ENCODE measurements at regions not wholly inside any gene's neighbourhood (a gene's known extent, or its start where the extent isn't known, plus 50 kb on each side); places are given as distances from the start of the nearest gene placed in this dataset.

- Mint-ChIP-seq H3K27me3 (ENCODE audit: insufficient read depth) (peaks cover under 1% of the 10 kb centered on the region), H3K4me3 (no peak overlapping the region), H3K4me1 (no peaks in the 10 kb centered on the region), H3K36me3 (ENCODE audit: low read depth) (no peaks in the 10 kb centered on the region), H3K27ac (no peak overlapping the region), H3K9me3 (peaks cover 20% of the 10 kb centered on the region)
- no peak overlapping the region for H3K4me3 ChIP-seq (ENCODE audit: low read length)
- H3K9me3 ChIP-seq (ENCODE audit: control insufficient read depth, low read length), result peaks cover 31% of the 10 kb centered on the region
- H3K27me3 ChIP-seq (ENCODE audit: control insufficient read depth, insufficient read depth, low read length, poor library complexity, severe bottlenecking), result no peaks in the 10 kb centered on the region
- 85 to 91% methylated on average over 6 to 12 of the region's 12 CpGs for WGBS, 2 experiments (ENCODE audit: insufficient coverage in 1 of 2, insufficient read length in 1 of 2)
- no peak for TF ChIP-seq CTCF (conservative IDR thresholded peaks at IDR 0.05)
- no peak overlapping the region for H3K9ac ChIP-seq (ENCODE audit: extremely low read depth, low read length, poor library complexity, severe bottlenecking)
- H3K27ac ChIP-seq (ENCODE audit: low read depth, low read length), result no peak overlapping the region
- DNase-seq, result peak; percentile 43
- no peaks in the 10 kb centered on the region for H3K36me3 ChIP-seq (ENCODE audit: control insufficient read depth, insufficient read depth, low read length)
- H3K4me1 ChIP-seq (ENCODE audit: control insufficient read depth, insufficient read depth, low read length), result no peaks in the 10 kb centered on the region
Measured at GRCh38 chr11:15670520-15671070, 555.9 kb downstream of the INSC start.

GRCh38 chr11:15671216-15671615, 556.5 kb downstream of the INSC start:
- Mint-ChIP-seq H3K36me3 (ENCODE audit: low read depth) (peaks cover 3% of the 10 kb centered on the region), H3K27ac (no peak overlapping the region), H3K4me1 (no peaks in the 10 kb centered on the region), H3K27me3 (ENCODE audit: insufficient read depth) (peaks cover 2% of the 10 kb centered on the region), H3K9me3 (peaks cover 24% of the 10 kb centered on the region), H3K4me3 (no peak overlapping the region)
- Histone ChIP-seq H3K27me3 (ENCODE audit: control insufficient read depth, insufficient read depth, low read length, poor library complexity, severe bottlenecking) (no peaks in the 10 kb centered on the region), H3K9me3 (ENCODE audit: control insufficient read depth, low read length) (peaks cover 37% of the 10 kb centered on the region), H3K36me3 (ENCODE audit: control insufficient read depth, insufficient read depth, low read length) (no peaks in the 10 kb centered on the region), H3K9ac (ENCODE audit: extremely low read depth, low read length, poor library complexity, severe bottlenecking) (no peak overlapping the region), H3K27ac (ENCODE audit: low read depth, low read length) (no peak overlapping the region), H3K4me3 (ENCODE audit: low read length) (no peak overlapping the region), H3K4me1 (ENCODE audit: control insufficient read depth, insufficient read depth, low read length) (no peaks in the 10 kb centered on the region)
- DNase-seq, result peak; percentile 13
- TF ChIP-seq CTCF (conservative IDR thresholded peaks at IDR 0.05), result no peak

GRCh38 chr11:15672825-15673224, 558.1 kb downstream of the INSC start:
- DNase-seq, result peak; percentile 9
- TF ChIP-seq CTCF (conservative IDR thresholded peaks at IDR 0.05), result no peak
- Histone ChIP-seq H3K9ac (ENCODE audit: extremely low read depth, low read length, poor library complexity, severe bottlenecking) (no peak overlapping the region), H3K27ac (ENCODE audit: low read depth, low read length) (no peak overlapping the region), H3K4me3 (ENCODE audit: low read length) (no peak overlapping the region), H3K9me3 (ENCODE audit: control insufficient read depth, low read length) (peaks cover 40% of the 10 kb centered on the region), H3K4me1 (ENCODE audit: control insufficient read depth, insufficient read depth, low read length) (no peaks in the 10 kb centered on the region), H3K27me3 (ENCODE audit: control insufficient read depth, insufficient read depth, low read length, poor library complexity, severe bottlenecking) (no peaks in the 10 kb centered on the region), H3K36me3 (ENCODE audit: control insufficient read depth, insufficient read depth, low read length) (no peaks in the 10 kb centered on the region)
- H3K4me3 Mint-ChIP-seq, result no peak overlapping the region
- H3K9me3 Mint-ChIP-seq, result peaks cover 28% of the 10 kb centered on the region
- 92 to 100% methylated on average over 2 to 3 of the region's 3 CpGs for WGBS, 2 experiments (ENCODE audit: insufficient coverage in 1 of 2, insufficient read length in 1 of 2)
- peaks cover 2% of the 10 kb centered on the region for H3K27me3 Mint-ChIP-seq (ENCODE audit: insufficient read depth)
- H3K27ac Mint-ChIP-seq, result no peak overlapping the region
- H3K4me1 Mint-ChIP-seq, result no peaks in the 10 kb centered on the region
- peaks cover 4% of the 10 kb centered on the region for H3K36me3 Mint-ChIP-seq (ENCODE audit: low read depth)

All from endodermal cell (in vitro differentiated cells).